SU-DHL-6 (cell line): ENCODE measurements at regions not wholly inside any gene's neighbourhood (a gene's known extent, or its start where the extent isn't known, plus 50 kb on each side); places are given as distances from the start of the nearest gene placed in this dataset.

Experiments
- CTCF ChIP-seq: fragments of 200-600 bp; sonication (generic); IDR thresholded peaks from one replicate; pipeline ENCODE4 v1.5.1; 2017; ENCODE audit warnings: antibody characterized with exemption, mild to moderate bottlenecking, low read length, moderate library complexity; ENCODE audit not compliant: insufficient read depth, poor library complexity, severe bottlenecking
- EZH2phosphoT487 ChIP-seq: fragments of 200-600 bp; sonication (generic), shearing (Covaris generic); conservative IDR thresholded peaks from 2 replicates; pipeline ENCODE4 v1.6.1; 2018; ENCODE audit warnings: mild to moderate bottlenecking, antibody characterized with exemption, low read length, moderate library complexity, mixed read lengths

GRCh38 chr3:107884028-107884427, 206.8 kb downstream of the CD47 start:
- TF ChIP-seq CTCF (no peak), EZH2phosphoT487 (no peak)
